ENCODE measurements at regions not wholly inside any gene's neighbourhood (a gene's known extent, or its start where the extent isn't known, plus 50 kb on each side); places are given as distances from the start of the nearest gene placed in this dataset.

DNA sequence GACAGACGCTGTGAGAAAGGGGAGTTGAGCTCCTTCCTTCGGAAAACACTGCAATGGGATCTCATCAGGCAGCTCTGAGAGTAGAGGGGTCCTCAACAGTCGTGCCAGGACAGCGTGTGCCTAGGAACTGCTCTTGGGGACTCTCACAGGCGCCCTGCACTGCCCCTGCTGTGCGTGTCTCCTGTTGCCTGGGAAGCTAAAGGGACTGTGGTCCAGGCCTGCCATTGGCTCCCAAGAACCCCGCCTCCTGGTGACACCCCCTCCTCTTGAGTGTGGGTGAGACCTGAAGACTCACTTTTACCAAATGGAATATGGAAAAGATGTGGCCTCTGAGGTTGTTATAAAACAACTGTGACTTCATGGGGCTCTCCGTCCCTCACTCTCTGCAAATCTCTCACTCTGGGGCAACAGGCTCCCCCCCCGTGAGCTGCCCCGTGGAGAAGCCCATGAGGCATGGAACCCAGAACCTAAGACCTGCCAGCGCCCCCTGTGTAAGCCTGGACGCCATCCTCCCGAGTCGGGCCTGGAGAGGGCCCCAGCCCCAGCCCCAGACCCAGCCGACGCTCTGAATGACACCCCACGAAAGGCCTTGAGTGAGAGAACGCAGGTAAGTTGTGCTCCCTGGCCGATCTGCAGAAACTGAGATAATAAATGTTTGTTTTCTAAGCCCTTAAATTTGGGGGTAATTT is 302.7 kb downstream of the FGF9 start:
- Histone ChIP-seq H3K36me3 (ENCODE audit: low read depth) (no peaks in the 10 kb centered on the region), H3K4me3 (ENCODE audit: severe bottlenecking) (no peak overlapping the region), H3K27ac (ENCODE audit: poor library complexity, severe bottlenecking) (no peak overlapping the region), H3K9me3 (ENCODE audit: severe bottlenecking) (no peaks in the 10 kb centered on the region), H3K27me3 (ENCODE audit: insufficient read depth, poor library complexity, severe bottlenecking) (no peaks in the 10 kb centered on the region), H3K4me1 (ENCODE audit: insufficient read depth, poor library complexity, severe bottlenecking) (no peaks in the 10 kb centered on the region)
- TF ChIP-seq, protein P1, sequence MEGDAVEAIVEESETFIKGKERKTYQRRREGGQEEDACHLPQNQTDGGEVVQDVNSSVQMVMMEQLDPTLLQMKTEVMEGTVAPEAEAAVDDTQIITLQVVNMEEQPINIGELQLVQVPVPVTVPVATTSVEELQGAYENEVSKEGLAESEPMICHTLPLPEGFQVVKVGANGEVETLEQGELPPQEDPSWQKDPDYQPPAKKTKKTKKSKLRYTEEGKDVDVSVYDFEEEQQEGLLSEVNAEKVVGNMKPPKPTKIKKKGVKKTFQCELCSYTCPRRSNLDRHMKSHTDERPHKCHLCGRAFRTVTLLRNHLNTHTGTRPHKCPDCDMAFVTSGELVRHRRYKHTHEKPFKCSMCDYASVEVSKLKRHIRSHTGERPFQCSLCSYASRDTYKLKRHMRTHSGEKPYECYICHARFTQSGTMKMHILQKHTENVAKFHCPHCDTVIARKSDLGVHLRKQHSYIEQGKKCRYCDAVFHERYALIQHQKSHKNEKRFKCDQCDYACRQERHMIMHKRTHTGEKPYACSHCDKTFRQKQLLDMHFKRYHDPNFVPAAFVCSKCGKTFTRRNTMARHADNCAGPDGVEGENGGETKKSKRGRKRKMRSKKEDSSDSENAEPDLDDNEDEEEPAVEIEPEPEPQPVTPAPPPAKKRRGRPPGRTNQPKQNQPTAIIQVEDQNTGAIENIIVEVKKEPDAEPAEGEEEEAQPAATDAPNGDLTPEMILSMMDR (IDR thresholded peaks at IDR 0.05; ENCODE audit: poor library complexity, severe bottlenecking): no peak
- ATAC-seq (ENCODE audit: low read depth) (no peak), DNase-seq (ENCODE audit: low spot score) (no peak)

DNA sequence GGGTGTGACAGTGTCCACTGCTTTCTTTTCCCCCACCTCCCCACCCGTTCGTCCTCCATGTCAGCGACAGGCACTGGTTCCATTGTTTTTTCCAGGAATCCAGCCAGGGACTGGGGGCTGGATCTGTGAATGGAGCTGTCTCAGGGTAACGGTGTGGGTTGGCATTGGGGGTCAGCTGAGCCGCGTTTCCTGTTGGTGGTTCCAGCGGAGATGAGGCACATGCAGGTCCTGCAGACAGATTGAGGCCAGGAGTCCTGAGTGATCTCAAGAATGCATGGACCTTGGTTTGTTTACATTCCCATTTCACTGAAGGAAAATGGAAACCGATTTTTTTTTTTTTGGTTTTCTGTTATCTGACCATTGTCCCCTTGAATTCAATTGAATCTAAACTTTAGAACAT is 303.9 kb downstream of the FGF9 start:
- Histone ChIP-seq H3K27me3 (ENCODE audit: insufficient read depth, poor library complexity, severe bottlenecking) (no peaks in the 10 kb centered on the region), H3K9me3 (ENCODE audit: severe bottlenecking) (no peaks in the 10 kb centered on the region), H3K4me3 (ENCODE audit: severe bottlenecking) (no peak overlapping the region), H3K27ac (ENCODE audit: poor library complexity, severe bottlenecking) (no peak overlapping the region), H3K36me3 (ENCODE audit: low read depth) (no peaks in the 10 kb centered on the region), H3K4me1 (ENCODE audit: insufficient read depth, poor library complexity, severe bottlenecking) (no peaks in the 10 kb centered on the region)
- no peak for ATAC-seq (ENCODE audit: low read depth)
- TF ChIP-seq, protein P1 (IDR thresholded peaks at IDR 0.05; ENCODE audit: poor library complexity, severe bottlenecking): no peak
- DNase-seq (ENCODE audit: low spot score): no peak

DNA sequence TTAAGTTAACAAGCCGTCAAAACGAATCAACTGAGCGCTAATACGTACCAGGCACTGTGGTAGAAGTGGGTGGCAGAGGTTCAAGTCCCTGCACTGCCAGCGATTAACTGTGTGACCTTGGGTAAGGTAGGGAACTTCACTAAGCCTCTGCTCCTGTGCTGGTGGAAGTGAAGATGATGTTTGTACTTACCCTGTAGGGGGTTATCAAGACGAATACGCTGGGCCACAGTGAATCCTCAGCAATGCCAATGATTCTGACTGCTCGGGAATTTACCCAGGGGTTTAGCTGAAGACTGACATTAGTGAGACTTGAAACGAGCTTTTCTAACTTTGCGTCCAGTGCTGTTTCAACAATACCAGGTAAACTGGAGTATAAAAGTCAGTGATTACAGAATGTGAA is 305.3 kb downstream of the FGF9 start:
- H3K4me1 ChIP-seq (ENCODE audit: insufficient read depth, poor library complexity, severe bottlenecking): no peaks in the 10 kb centered on the region
- no peaks in the 10 kb centered on the region for H3K27me3 ChIP-seq (ENCODE audit: insufficient read depth, poor library complexity, severe bottlenecking)
- H3K36me3 ChIP-seq (ENCODE audit: low read depth): no peaks in the 10 kb centered on the region
- ATAC-seq (ENCODE audit: low read depth) (no peak), DNase-seq (ENCODE audit: low spot score) (no peak)
- H3K4me3 ChIP-seq (ENCODE audit: severe bottlenecking): no peak overlapping the region
- TF ChIP-seq, protein P1 (IDR thresholded peaks at IDR 0.05; ENCODE audit: poor library complexity, severe bottlenecking): no peak
- no peak overlapping the region for H3K27ac ChIP-seq (ENCODE audit: poor library complexity, severe bottlenecking)
- H3K9me3 ChIP-seq (ENCODE audit: severe bottlenecking): no peaks in the 10 kb centered on the region

DNA sequence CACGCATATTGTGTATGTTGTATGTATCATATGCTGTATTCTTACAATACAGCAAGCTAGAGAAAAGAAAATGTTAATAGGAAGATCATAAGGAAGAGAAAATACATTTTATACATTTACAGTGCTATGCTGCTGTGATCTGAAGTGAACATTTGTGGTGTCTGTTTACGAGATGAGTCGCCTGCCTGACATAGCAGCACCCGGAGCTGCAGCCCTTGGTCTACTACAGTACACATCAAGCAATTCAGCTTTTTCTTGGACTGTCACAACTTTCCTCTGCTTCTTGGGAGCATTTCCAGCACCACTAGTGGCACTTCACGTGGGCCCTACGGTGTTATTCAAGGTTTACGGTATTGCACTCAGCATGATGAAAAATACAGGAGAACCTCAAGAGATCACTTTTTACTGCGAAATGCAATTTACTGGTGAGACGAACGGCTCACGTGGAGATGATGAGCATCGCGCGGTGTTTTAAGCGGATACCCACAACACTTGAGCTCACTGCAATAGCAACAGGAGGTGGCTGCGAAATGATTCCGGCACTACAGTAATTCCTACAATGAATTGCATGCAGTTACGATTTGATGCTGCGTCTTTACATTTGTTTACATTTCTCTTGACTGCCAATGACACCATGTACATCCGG is 308.4 kb downstream of the FGF9 start:
- Histone ChIP-seq H3K4me3 (ENCODE audit: severe bottlenecking) (no peak overlapping the region), H3K36me3 (ENCODE audit: low read depth) (no peaks in the 10 kb centered on the region), H3K27ac (ENCODE audit: poor library complexity, severe bottlenecking) (no peak overlapping the region), H3K27me3 (ENCODE audit: insufficient read depth, poor library complexity, severe bottlenecking) (peaks cover 3% of the 10 kb centered on the region), H3K4me1 (ENCODE audit: insufficient read depth, poor library complexity, severe bottlenecking) (no peaks in the 10 kb centered on the region), H3K9me3 (ENCODE audit: severe bottlenecking) (no peaks in the 10 kb centered on the region)
- TF ChIP-seq, protein P1 (IDR thresholded peaks at IDR 0.05; ENCODE audit: poor library complexity, severe bottlenecking): no peak
- no peak for ATAC-seq (ENCODE audit: low read depth)
- no peak for DNase-seq (ENCODE audit: low spot score)

DNA sequence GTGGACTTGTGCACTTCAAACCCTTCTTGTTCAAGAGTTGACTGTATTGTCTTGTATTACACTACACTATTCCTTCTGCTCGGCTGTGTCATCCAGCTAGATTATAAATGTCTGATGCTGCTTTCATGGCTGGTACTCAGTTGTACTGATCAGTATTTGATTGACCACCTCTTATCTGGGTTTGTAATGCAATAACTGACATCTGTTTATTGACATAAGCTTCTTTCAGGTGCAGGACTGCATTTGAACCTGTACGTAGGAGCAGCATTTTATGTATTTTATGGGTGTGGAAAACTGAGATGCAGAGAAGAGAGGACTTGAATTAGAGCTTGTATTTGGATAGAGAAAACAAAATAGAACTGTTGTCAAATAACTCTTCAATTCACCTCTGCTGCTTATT is 309.2 kb downstream of the FGF9 start:
- Histone ChIP-seq H3K4me3 (ENCODE audit: severe bottlenecking) (no peak overlapping the region), H3K4me1 (ENCODE audit: insufficient read depth, poor library complexity, severe bottlenecking) (no peaks in the 10 kb centered on the region), H3K27ac (ENCODE audit: poor library complexity, severe bottlenecking) (no peak overlapping the region), H3K27me3 (ENCODE audit: insufficient read depth, poor library complexity, severe bottlenecking) (peaks cover 3% of the 10 kb centered on the region), H3K9me3 (ENCODE audit: severe bottlenecking) (no peaks in the 10 kb centered on the region), H3K36me3 (ENCODE audit: low read depth) (no peaks in the 10 kb centered on the region)
- DNase-seq (ENCODE audit: low spot score): no peak
- no peak for ATAC-seq (ENCODE audit: low read depth)
- TF ChIP-seq, protein P1 (IDR thresholded peaks at IDR 0.05; ENCODE audit: poor library complexity, severe bottlenecking): no peak
